Activated CD4-positive, alpha-beta memory T cell treated with anti-CD3 and anti-CD28 coated beads for 36 hours (primary cell): ENCODE measurements at regions not wholly inside any gene's neighbourhood (a gene's known extent, or its start where the extent isn't known, plus 50 kb on each side); places are given as distances from the start of the nearest gene placed in this dataset.
"Not testable (repeated sequence)": the region's sequence is repeated elsewhere in the genome, so short reads cannot be mapped to it uniquely, and the experiment has no call there.

Experiments
- CTCF ChIA-PET: fragments of 350-600 bp; sonication (Branson Sonifier 250); formaldehyde crosslinking; loops from one replicate; lab custom pipeline; 2021; ENCODE audit warnings: antibody characterized with exemption, inconsistent platforms; lab: Charles Lee
- POLR2A ChIA-PET: fragments of 350-600 bp; sonication (Branson Sonifier 250); formaldehyde crosslinking; loops from one replicate; lab custom pipeline; 2021; ENCODE audit warnings: antibody characterized with exemption; lab: Charles Lee
- DNase-seq: peaks from one replicate; pipeline ENCODE4 v3.0.0-alpha.2; 2020
- H3K27ac Mint-ChIP-seq: one replicate; pipeline ENCODE4 v1.8.0; 2021; ENCODE audit warnings: mixed read lengths
- H3K27me3 Mint-ChIP-seq: one replicate; pipeline ENCODE4 v1.8.0; 2021; ENCODE audit warnings: mixed read lengths
- H3K36me3 Mint-ChIP-seq: one replicate; pipeline ENCODE4 v1.8.0; 2021; ENCODE audit warnings: mixed read lengths
- H3K4me1 Mint-ChIP-seq: one replicate; pipeline ENCODE4 v1.8.0; 2021; ENCODE audit warnings: low read depth, mixed read lengths
- H3K4me3 Mint-ChIP-seq: one replicate; pipeline ENCODE4 v1.8.0; 2021; ENCODE audit warnings: mild to moderate bottlenecking, mixed read lengths
- H3K9me3 Mint-ChIP-seq: one replicate; pipeline ENCODE4 v1.8.0; 2021; ENCODE audit warnings: mixed read lengths
- intact Hi-C: fragments of 100-400 bp; cut with micrococcal nuclease; formaldehyde crosslinking; loops from one replicate; pipeline ENCODE4 v1.15.1; 2023

DNA sequence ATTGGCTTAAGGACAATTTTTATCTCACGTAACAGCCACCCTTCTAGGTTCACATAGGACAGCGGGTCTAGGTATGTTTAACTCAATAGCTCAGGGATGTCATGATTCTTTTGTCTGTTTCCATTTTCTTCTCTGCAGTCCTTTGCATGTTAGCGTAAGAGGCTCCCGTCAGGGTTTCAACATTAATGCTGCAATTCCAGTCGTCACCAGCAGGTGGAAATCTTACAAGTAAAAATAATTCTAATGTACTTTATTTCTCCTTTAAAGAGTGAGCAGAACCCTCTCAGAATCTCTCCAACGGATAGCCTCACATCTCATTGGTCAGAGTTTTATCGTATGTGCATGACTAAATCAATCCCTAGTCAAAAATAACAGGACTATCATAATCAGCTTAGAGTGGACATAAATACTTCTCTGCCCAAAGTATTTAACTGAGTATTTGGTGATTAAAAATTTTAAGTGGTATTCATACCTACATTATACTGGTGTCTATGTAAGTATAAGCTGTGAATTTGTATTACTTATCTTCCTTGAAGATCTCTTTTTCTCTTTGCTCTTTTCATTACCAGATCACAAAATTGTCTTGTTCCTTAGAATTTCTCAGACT, 487.2 kb upstream of the GCFC2 start:
- no peaks in the 10 kb centered on the region for H3K4me1 Mint-ChIP-seq
- H3K4me3 Mint-ChIP-seq: no peak overlapping the region
- no peak overlapping the region for H3K27ac Mint-ChIP-seq
- no peaks in the 10 kb centered on the region for H3K36me3 Mint-ChIP-seq
- ChIA-PET CTCF (interaction anchor here (0.6 to 2.0 kb wide), 3 partner anchors 8 to 413 kb away, joined by 3 to 5 read pairs (median 5); no protein-coding TSS in a partner anchor), POLR2A (no interaction called here)
- H3K27me3 Mint-ChIP-seq: no peaks in the 10 kb centered on the region
- DNase-seq: peak; percentile 32
- H3K9me3 Mint-ChIP-seq: peaks cover 2% of the 10 kb centered on the region
- intact Hi-C loops: loop anchor here (5.0 kb wide), 1 partner anchor 404 kb away; no protein-coding TSS in a partner anchor

DNA sequence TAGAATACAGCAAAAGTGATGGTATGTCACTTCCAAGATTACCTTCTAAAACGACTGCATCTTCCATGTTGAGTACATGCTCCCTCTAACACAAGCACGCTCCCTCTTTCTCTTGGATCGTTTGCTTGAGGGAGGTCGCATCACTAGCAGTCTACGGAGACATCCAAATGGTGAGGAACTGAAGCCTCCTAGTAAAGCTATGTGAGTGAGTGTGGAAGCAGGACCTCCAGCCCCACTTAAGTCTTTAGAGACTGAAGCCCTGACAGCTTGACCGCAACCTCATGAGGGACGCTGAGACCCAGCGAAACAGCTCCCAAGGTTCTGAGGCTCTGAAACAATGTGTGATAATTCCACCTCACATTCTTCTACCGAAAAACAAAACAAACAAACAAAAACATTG, 486.7 kb upstream of the GCFC2 start:
- intact Hi-C loops: loop anchor here (5.0 kb wide), 1 partner anchor 405 kb away; no protein-coding TSS in a partner anchor
- ChIA-PET POLR2A (no interaction called here), CTCF (interaction anchor here (1.2 to 2.0 kb wide), 3 partner anchors 8 to 403 kb away, joined by 4 to 5 read pairs (median 5); no protein-coding TSS in a partner anchor)
- Mint-ChIP-seq H3K27ac (no peak overlapping the region), H3K4me3 (no peak overlapping the region), H3K9me3 (no peaks in the 10 kb centered on the region), H3K36me3 (no peaks in the 10 kb centered on the region), H3K4me1 (no peaks in the 10 kb centered on the region), H3K27me3 (no peaks in the 10 kb centered on the region)
- DNase-seq: no peak

DNA sequence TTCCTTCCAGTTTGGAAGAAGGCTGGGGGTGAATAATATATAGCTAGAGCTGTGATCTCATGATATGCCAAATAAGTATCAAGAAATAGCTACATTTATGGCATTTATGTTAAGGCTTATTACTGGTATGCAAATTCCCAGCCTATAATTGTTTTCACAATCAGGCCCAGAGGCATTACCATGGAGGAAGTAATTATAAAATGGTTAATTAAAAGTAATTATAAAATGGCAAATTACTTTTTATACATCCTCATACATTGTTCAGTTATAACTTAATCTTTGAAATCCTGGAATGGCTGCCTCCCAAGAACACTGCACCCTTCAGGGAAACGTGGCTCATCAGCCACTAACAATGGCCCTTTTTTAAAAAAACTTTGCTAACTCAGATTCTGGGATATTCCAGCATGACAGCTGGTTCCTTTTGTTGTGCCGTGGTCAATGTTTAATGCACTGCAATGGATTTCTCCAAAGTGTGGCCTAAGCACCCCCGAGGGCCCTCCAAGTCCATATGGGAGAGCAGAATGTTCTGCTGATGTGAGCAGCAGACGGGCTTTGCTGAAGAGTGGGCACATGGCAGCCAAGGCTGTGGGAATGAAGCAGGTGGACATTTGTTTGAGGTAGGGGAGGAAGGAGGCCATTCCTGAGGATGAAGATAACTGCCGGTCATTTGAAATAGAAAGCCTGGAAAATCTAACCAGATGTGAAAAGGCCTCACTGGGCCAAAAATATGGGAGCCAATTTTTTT, 483.5 kb upstream of the GCFC2 start:
- POLR2A ChIA-PET: no interaction called here
- H3K4me1 Mint-ChIP-seq: no peaks in the 10 kb centered on the region
- intact Hi-C loops: no loop called here
- H3K27ac Mint-ChIP-seq: no peak overlapping the region
- no peaks in the 10 kb centered on the region for H3K36me3 Mint-ChIP-seq
- H3K4me3 Mint-ChIP-seq: no peak overlapping the region
- CTCF ChIA-PET: no interaction called here
- H3K9me3 Mint-ChIP-seq: peaks cover 2% of the 10 kb centered on the region
- DNase-seq: no peak
- no peaks in the 10 kb centered on the region for H3K27me3 Mint-ChIP-seq

DNA sequence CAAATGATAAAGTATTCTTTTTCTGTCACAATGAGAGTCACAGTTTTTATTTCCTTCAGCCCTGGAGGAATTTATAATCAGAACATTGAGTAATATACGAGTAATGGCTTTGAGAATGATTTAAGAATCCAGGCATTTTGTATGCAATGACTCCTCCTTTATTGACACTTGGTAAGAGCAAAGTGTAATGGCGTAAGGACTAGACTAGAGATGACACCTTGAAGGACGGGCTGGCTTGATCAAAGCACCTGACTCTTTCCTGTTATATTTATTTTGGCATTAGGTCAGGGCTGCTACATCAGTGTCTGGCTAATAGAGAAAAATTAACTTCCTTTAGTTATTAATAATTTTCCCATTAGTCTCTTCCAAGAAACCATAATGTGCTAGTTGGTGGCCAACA, 482.4 kb upstream of the GCFC2 start:
- H3K9me3 Mint-ChIP-seq: peaks cover 2% of the 10 kb centered on the region
- no peak overlapping the region for H3K4me3 Mint-ChIP-seq
- ChIA-PET CTCF (no interaction called here), POLR2A (no interaction called here)
- H3K27me3 Mint-ChIP-seq: no peaks in the 10 kb centered on the region
- intact Hi-C loops: no loop called here
- no peak overlapping the region for H3K27ac Mint-ChIP-seq
- no peak for DNase-seq
- H3K4me1 Mint-ChIP-seq: no peaks in the 10 kb centered on the region
- no peaks in the 10 kb centered on the region for H3K36me3 Mint-ChIP-seq

DNA sequence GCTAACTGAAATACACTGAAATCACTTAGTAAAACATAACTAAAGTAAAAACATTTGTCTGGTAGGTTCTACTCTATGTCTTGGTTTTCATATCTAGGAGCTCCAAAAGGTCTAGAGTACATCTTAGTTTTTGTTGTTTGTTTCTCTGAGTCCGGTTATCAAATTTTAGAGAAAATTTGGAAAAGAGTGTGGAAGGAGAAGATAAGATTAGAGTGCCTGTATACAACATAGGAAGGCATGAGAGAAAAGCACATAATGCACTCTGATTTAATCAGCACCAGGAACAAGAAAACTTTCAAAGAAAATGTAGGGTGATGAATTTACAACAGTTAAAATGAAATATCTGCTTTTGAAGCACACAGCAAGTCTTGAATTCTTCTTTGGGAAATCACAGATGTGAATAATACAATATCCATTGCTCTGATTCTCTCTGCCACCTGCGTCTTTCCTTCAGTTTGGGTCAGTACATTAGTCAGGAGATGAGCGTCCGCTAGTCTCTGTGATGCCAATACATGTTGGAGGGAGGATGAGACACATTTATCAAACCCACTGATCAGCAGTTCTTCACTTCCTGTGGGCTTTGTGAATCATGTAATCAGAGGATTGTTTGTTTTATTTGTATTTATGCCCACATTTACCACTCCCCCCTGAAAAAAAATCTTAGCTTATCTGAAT, 477.8 kb upstream of the GCFC2 start:
- POLR2A ChIA-PET: no interaction called here
- Mint-ChIP-seq H3K27ac (no peak overlapping the region), H3K36me3 (no peaks in the 10 kb centered on the region), H3K27me3 (no peaks in the 10 kb centered on the region), H3K9me3 (peaks cover 5% of the 10 kb centered on the region), H3K4me1 (no peaks in the 10 kb centered on the region), H3K4me3 (no peak overlapping the region)
- CTCF ChIA-PET: no interaction called here
- DNase-seq: no peak
- intact Hi-C loops: no loop called here

DNA sequence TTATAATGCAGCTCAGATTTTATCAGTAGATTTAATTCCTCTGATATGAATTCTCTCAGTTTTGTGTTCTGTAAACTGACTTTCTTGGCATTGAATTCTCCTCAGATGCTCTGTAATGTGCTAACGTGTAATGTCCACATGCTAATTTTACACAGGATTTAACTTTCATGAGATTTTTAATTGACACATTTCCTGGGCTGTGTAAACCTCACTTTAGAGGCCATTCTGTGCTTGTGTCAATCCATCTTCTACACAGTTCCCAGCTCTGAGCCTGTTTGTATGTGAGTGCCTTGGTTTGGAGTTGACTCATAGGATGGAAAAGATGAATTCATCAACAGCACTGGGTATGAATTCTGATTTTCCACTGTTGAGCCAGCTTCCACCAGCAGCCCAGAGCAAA, 476.7 kb upstream of the GCFC2 start:
- CTCF ChIA-PET: no interaction called here
- no peak overlapping the region for H3K27ac Mint-ChIP-seq
- H3K4me3 Mint-ChIP-seq: no peak overlapping the region
- POLR2A ChIA-PET: no interaction called here
- intact Hi-C loops: no loop called here
- no peak for DNase-seq
- H3K9me3 Mint-ChIP-seq: peaks cover 5% of the 10 kb centered on the region
- no peaks in the 10 kb centered on the region for H3K4me1 Mint-ChIP-seq
- H3K27me3 Mint-ChIP-seq: no peaks in the 10 kb centered on the region
- H3K36me3 Mint-ChIP-seq: no peaks in the 10 kb centered on the region

DNA sequence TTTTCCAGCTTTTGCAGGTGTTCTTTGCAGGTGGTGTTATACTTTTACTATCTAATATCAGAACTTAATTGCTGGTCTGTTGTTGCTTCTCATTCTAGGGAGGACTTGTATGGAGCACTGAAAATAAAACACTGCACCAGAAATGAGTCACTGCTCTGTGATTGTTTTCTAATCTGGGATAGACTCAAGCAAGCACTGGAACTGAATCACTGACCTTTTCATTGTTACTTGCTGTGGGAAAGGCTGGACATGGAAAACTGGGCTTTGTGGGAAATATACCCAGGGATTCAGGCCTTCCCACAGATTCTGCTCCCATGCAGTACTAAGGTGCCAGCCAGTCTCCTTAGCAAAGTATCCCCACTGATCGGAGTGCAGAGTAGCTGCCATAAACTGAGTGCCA, 470.0 kb upstream of the GCFC2 start:
- H3K9me3 Mint-ChIP-seq: peaks cover 41% of the 10 kb centered on the region
- CTCF ChIA-PET: no interaction called here
- H3K4me1 Mint-ChIP-seq: no peaks in the 10 kb centered on the region
- intact Hi-C loops: no loop called here
- no peaks in the 10 kb centered on the region for H3K36me3 Mint-ChIP-seq
- POLR2A ChIA-PET: no interaction called here
- no peaks in the 10 kb centered on the region for H3K27me3 Mint-ChIP-seq
- H3K27ac Mint-ChIP-seq: no peak overlapping the region
- H3K4me3 Mint-ChIP-seq: no peak overlapping the region
- no peak for DNase-seq

DNA sequence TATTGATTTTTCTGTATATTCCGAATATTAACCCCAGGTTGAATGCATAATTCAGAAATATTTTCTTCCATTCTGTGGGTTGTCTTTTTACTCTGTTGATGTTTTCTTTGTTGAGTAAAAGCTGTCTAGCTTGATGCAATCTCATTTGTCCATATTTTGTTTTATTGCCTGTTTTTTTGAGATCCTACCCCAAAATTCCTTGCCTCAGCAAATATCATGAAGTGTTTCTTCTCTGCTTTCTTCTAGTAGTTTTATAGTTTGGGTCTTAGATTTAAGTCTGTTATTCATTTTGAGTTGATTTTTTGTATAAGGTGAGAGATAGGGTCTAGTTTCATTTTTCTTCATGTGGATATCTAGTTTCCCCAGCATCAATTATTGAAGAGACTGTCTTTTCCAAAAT, 467.9 kb upstream of the GCFC2 start:
- peaks cover 57% of the 10 kb centered on the region for H3K9me3 Mint-ChIP-seq
- no peaks in the 10 kb centered on the region for H3K36me3 Mint-ChIP-seq
- POLR2A ChIA-PET: no interaction called here
- no peaks in the 10 kb centered on the region for H3K27me3 Mint-ChIP-seq
- H3K27ac Mint-ChIP-seq: no peak overlapping the region
- no peak overlapping the region for H3K4me3 Mint-ChIP-seq
- no peaks in the 10 kb centered on the region for H3K4me1 Mint-ChIP-seq
- no peak for DNase-seq
- CTCF ChIA-PET: no interaction called here
- intact Hi-C loops: no loop called here

DNA sequence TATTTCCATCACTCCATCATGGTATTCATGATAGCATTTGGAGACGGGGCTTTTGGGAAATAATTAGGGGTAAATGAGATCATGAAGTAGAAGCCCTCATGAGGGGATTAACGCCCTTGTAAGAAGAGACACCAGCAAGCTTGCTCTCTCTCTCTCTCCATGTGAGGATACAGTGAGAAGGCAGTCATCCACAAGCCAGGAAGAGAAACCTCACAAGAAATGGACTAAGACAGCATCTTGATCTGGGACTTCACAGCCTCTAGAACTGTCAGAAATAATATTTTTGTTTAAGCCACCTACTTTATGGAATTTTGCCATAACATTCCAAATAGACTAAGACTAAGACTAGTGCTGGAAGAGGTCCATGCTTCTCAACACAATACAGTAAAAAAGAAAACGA, 464.6 kb upstream of the GCFC2 start:
- DNase-seq: no peak
- intact Hi-C loops: no loop called here
- Mint-ChIP-seq H3K9me3 (peaks cover 63% of the 10 kb centered on the region), H3K27me3 (no peaks in the 10 kb centered on the region), H3K4me1 (no peaks in the 10 kb centered on the region), H3K4me3 (no peak overlapping the region), H3K36me3 (no peaks in the 10 kb centered on the region), H3K27ac (no peak overlapping the region)
- POLR2A ChIA-PET: no interaction called here
- CTCF ChIA-PET: no interaction called here

DNA sequence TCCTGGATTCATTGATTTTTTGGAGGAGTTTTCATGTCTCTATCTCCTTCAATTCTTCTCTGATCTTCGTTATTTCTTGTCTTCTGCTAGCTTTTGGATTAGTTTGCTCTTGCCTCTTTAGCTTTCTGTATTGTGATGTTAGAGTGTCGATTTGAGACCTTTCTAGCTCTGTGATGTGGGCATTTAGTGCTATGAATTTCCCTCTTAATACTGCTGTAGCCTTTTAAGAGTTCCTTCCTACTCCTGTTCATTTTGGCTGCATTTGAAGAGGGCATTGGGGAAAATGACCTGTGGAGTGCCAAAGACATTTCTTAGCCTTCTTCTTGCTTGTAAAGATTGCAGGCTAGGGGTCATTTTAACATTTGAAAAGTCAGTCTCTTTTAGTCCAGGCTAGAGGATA, 463.8 kb upstream of the GCFC2 start:
- Mint-ChIP-seq H3K27me3 (no peaks in the 10 kb centered on the region), H3K9me3 (peaks cover 61% of the 10 kb centered on the region), H3K36me3 (no peaks in the 10 kb centered on the region), H3K4me3 (no peak overlapping the region), H3K4me1 (no peaks in the 10 kb centered on the region), H3K27ac (no peak overlapping the region)
- POLR2A ChIA-PET: no interaction called here
- CTCF ChIA-PET: no interaction called here
- no peak for DNase-seq
- intact Hi-C loops: no loop called here

DNA sequence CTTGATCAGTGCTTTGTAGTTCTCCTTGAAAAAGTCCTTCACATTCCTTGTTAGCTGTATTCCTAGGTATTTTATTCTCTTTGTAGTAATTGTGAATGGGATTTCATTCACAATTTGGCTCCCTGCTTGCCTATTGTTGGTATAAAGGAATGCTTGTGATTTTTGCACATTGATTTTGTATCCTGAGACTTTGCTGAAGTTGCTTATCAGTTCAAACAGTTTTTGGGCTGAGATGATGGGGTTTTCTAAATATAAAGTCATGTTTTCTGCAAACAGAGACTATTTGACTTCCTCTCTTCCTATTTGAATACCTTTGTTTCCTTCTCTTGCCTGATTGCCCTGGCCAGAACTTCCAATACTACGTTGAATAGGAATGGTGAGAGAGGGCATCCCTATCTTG, 462.5 kb upstream of the GCFC2 start:
- H3K27me3 Mint-ChIP-seq, POLR2A ChIA-PET, H3K4me1 Mint-ChIP-seq, DNase-seq, H3K4me3 Mint-ChIP-seq, H3K27ac Mint-ChIP-seq, H3K36me3 Mint-ChIP-seq, intact Hi-C loops: not testable (repeated sequence)
- H3K9me3 Mint-ChIP-seq: peaks cover 51% of the 10 kb centered on the region
- CTCF ChIA-PET: interaction anchor here (0.6 kb wide), 1 partner anchor 41 kb away, joined by 3 read pairs; no protein-coding TSS in a partner anchor

DNA sequence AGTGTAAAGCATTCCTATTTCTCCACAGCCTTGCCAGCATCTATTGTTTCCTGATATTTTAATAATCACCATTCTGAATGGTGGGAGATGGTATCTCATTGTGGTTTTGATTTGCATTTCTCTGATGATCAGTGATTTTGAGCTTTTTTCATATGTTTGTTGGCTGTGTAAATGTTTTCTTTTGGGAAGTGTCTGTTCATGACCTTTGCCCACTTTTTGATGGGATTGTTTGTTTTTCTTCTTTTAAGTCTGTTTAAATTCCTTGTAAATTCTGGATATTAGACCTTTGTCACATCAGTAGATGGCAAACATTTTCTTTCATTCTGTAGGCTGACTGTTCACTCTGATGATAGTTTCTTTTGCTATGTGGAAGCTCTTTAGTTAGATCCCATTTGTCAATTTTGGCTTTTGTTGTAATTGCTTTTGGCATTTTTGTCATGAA, 461.5 kb upstream of the GCFC2 start:
- H3K4me3 Mint-ChIP-seq, DNase-seq, POLR2A ChIA-PET, H3K36me3 Mint-ChIP-seq, H3K27me3 Mint-ChIP-seq, H3K4me1 Mint-ChIP-seq, CTCF ChIA-PET, H3K27ac Mint-ChIP-seq, intact Hi-C loops: not testable (repeated sequence)
- H3K9me3 Mint-ChIP-seq: peaks cover 42% of the 10 kb centered on the region
